ENCODE measurements at regions not wholly inside any gene's neighbourhood (a gene's known extent, or its start where the extent isn't known, plus 50 kb on each side); places are given as distances from the start of the nearest gene placed in this dataset.

GRCh38 chr15:69751147-69751546 lies 298.5 kb downstream of the RPLP1 start:
- no peak overlapping the region for H3K9ac ChIP-seq
- no peaks in the 10 kb centered on the region for H3F3A ChIP-seq (replicated peaks; ENCODE audit: insufficient read depth)
- H3K9me2 ChIP-seq = no peaks in the 10 kb centered on the region
- no peak for DNase-seq
- TF ChIP-seq MEF2A (IDR thresholded peaks at IDR 0.05; ENCODE audit: borderline replicate concordance, low read depth) (no peak), CHD2 (IDR thresholded peaks at IDR 0.05; ENCODE audit: low read length, partially characterized antibody) (no peak), CTCF (IDR thresholded peaks at IDR 0.05) (no peak), GATA2 (CRISPR knock-in tag; IDR thresholded peaks at IDR 0.05) (no peak), SMC3 (IDR thresholded peaks at IDR 0.05; ENCODE audit: low read depth, low read length) (no peak), MAX (IDR thresholded peaks at IDR 0.05; ENCODE audit: low read depth) (no peak)
- TF ChIP-seq, protein P1, sequence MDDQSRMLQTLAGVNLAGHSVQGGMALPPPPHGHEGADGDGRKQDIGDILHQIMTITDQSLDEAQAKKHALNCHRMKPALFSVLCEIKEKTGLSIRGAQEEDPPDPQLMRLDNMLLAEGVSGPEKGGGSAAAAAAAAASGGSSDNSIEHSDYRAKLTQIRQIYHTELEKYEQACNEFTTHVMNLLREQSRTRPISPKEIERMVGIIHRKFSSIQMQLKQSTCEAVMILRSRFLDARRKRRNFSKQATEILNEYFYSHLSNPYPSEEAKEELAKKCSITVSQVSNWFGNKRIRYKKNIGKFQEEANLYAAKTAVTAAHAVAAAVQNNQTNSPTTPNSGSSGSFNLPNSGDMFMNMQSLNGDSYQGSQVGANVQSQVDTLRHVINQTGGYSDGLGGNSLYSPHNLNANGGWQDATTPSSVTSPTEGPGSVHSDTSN (IDR thresholded peaks at IDR 0.05) = no peak
- no peaks in the 10 kb centered on the region for H3K79me2 ChIP-seq (ENCODE audit: insufficient read depth)
- peaks cover 0 to 5% of the 10 kb centered on the region in 2 experiments; a peak in 1 of 4 replicates for H3K4me1 ChIP-seq (ENCODE audit: control insufficient read depth in 1 of 2, insufficient read depth in 2 of 2, low read depth in 1 of 2, low read length in 1 of 2)
- H3K4me3 ChIP-seq (ENCODE audit: low read depth in 2 of 2, low read length in 1 of 2) = no peak overlapping the region
- ChIA-PET CTCF (interaction anchor here (0.8 kb wide), 1 partner anchor 38 kb away, joined by 3 read pairs; no protein-coding TSS in a partner anchor), POLR2A (no interaction called here)
- H2AFZ ChIP-seq (ENCODE audit: low read depth) = no peak overlapping the region
- H3K9me3 ChIP-seq = peaks cover 7% of the 10 kb centered on the region; the same call in 1 of the 2 replicates
- H3K27me3 ChIP-seq (ENCODE audit: insufficient read depth) = no peaks in the 10 kb centered on the region
- no peaks in the 10 kb centered on the region for H3K36me3 ChIP-seq (replicated peaks in 1 of 2; ENCODE audit: control insufficient read depth in 1 of 2, insufficient read depth in 2 of 2, low read length in 1 of 2)
- H3K4me2 ChIP-seq = no peak overlapping the region
- no peaks in the 10 kb centered on the region for H4K20me1 ChIP-seq (ENCODE audit: insufficient read depth)
- H3K27ac ChIP-seq (ENCODE audit: low read depth in 2 of 2, low read length in 1 of 2) = no peak overlapping the region
- 40% methylated on average over 2 of the region's 2 CpGs for WGBS (ENCODE audit: low lambda C conversion rate)

GRCh38 chr15:69751566-69751965 lies 298.9 kb downstream of the RPLP1 start:
- ChIA-PET POLR2A (no interaction called here), CTCF (interaction anchor here (0.8 kb wide), 1 partner anchor 38 kb away, joined by 3 read pairs; no protein-coding TSS in a partner anchor)
- Histone ChIP-seq H3K9me3 (peaks cover 7% of the 10 kb centered on the region; the same call in 1 of the 2 replicates), H3K27ac (ENCODE audit: low read depth in 2 of 2, low read length in 1 of 2) (no peak overlapping the region), H3K9me2 (no peaks in the 10 kb centered on the region), H3K4me3 (ENCODE audit: low read depth in 2 of 2, low read length in 1 of 2) (no peak overlapping the region), H2AFZ (ENCODE audit: low read depth) (no peak overlapping the region), H3K79me2 (ENCODE audit: insufficient read depth) (no peaks in the 10 kb centered on the region), H3K27me3 (ENCODE audit: insufficient read depth) (no peaks in the 10 kb centered on the region), H4K20me1 (ENCODE audit: insufficient read depth) (no peaks in the 10 kb centered on the region), H3K36me3 (replicated peaks in 1 of 2; ENCODE audit: control insufficient read depth in 1 of 2, insufficient read depth in 2 of 2, low read length in 1 of 2) (no peaks in the 10 kb centered on the region), H3K9ac (no peak overlapping the region), H3K4me2 (no peak overlapping the region), H3F3A (replicated peaks; ENCODE audit: insufficient read depth) (no peaks in the 10 kb centered on the region), H3K4me1 (ENCODE audit: control insufficient read depth in 1 of 2, insufficient read depth in 2 of 2, low read depth in 1 of 2, low read length in 1 of 2) (peaks cover 0 to 5% of the 10 kb centered on the region in 2 experiments; a peak in 1 of 4 replicates)
- TF ChIP-seq NFIC (IDR thresholded peaks at IDR 0.05; ENCODE audit: borderline replicate concordance) (no peak), RAD21 (IDR thresholded peaks at IDR 0.05; ENCODE audit: low read length) (no peak), YY1 (IDR thresholded peaks at IDR 0.05; ENCODE audit: low read depth) (no peak), MEF2A (IDR thresholded peaks at IDR 0.05; ENCODE audit: borderline replicate concordance, low read depth) (no peak), NRF1 (IDR thresholded peaks at IDR 0.05; ENCODE audit: low read depth, low read length) (no peak)
- TF ChIP-seq, protein P2, sequence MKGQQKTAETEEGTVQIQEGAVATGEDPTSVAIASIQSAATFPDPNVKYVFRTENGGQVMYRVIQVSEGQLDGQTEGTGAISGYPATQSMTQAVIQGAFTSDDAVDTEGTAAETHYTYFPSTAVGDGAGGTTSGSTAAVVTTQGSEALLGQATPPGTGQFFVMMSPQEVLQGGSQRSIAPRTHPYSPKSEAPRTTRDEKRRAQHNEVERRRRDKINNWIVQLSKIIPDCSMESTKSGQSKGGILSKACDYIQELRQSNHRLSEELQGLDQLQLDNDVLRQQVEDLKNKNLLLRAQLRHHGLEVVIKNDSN (IDR thresholded peaks at IDR 0.05; ENCODE audit: borderline replicate concordance, low read depth) = no peak
- TF ChIP-seq, protein P1 (IDR thresholded peaks at IDR 0.05) = no peak
- WGBS (ENCODE audit: low lambda C conversion rate) = 54% methylated on average over 5 of the region's 5 CpGs
- no peak for DNase-seq

Data from SK-N-SH (cell line).